Thyroid gland (tissue), 4 donors: ENCODE measurements at regions not wholly inside any gene's neighbourhood (a gene's known extent, or its start where the extent isn't known, plus 50 kb on each side); places are given as distances from the start of the nearest gene placed in this dataset.

Source experiments
- CTCF ChIP-seq, 6 experiments: fragments of 200-600 bp in 3 of 6; fragments of 450-650 bp in 3 of 6; sonication (generic) in 3 of 6; IDR thresholded peaks; one replicate each; pipeline ENCODE4 v1.5.1; 2016 to 2019; ENCODE audit warnings: antibody characterized with exemption in 6 of 6, mild to moderate bottlenecking in 2 of 6, inconsistent platforms in 1 of 6, moderate library complexity in 1 of 6
- POLR2A ChIP-seq, 2 donors: fragments of 450-650 bp; IDR thresholded peaks; one replicate each; pipeline ENCODE4 v1.6.1; 2017; ENCODE audit warnings: antibody characterized with exemption in 2 of 2, mild to moderate bottlenecking in 2 of 2, moderate library complexity in 1 of 2

- TF ChIP-seq POLR2A (IDR thresholded peaks at IDR 0.05), result no peak
- TF ChIP-seq CTCF (IDR thresholded peaks at IDR 0.05), result no peak
These were observed 112.9 kb downstream of the NR4A2 start for GRCh38 chr2:156219491-156220100.
